ENCODE measurements at regions not wholly inside any gene's neighbourhood (a gene's known extent, or its start where the extent isn't known, plus 50 kb on each side); places are given as distances from the start of the nearest gene placed in this dataset. TPM values are rescaled to one million over a fixed set of nuclear protein-coding genes. Genes with fewer than 3 reads are reported as not detected.
A peak's percentile ranks its signal among the peaks of the same experiment; 100 is the strongest.

MicroRNA genes in the stretch of these regions (microRNA counts, 767-probe panel; counts per million panel counts)
- microRNA hsa-miR-548g-3p: 879 counts per million, percentile 95 among the panel's probes with 10 or more counts

Small RNA genes in the stretch of these regions (microRNA-seq; reads per million reads assigned to microRNA genes)
- 0 reads per million in 2 experiments for gene MIR548G (ENCODE audit: borderline microRNAs expressed in 2 of 2, borderline number of aligned reads in 2 of 2, borderline replicate concordance in 1 of 2)

Small RNA genes in the stretch of these regions (small RNA-seq; reads per million reads assigned to genes)
- gene MIR548G (ENCODE audit: insufficient read depth): not detected
